Loucy (cell line): ENCODE measurements at regions not wholly inside any gene's neighbourhood (a gene's known extent, or its start where the extent isn't known, plus 50 kb on each side); places are given as distances from the start of the nearest gene placed in this dataset.

Source experiments
- H2AFZ ChIP-seq: fragments of 200-600 bp; sonication (generic); 2 replicates; pipeline ENCODE4 v1.6.0; 2016; ENCODE audit warnings: antibody characterized with exemption, mild to moderate bottlenecking, low read length, moderate library complexity
- H3F3A ChIP-seq: fragments of 200-600 bp; 2 replicates; pipeline ENCODE4 v1.6.0; 2016; ENCODE audit warnings: antibody characterized with exemption, low read depth, mild to moderate bottlenecking
- H3K27me3 ChIP-seq: fragments of 200-600 bp; sonication (generic); 2 replicates; pipeline ENCODE4 v1.6.1; 2014; ENCODE audit warnings: low read length, mild to moderate bottlenecking; ENCODE audit not compliant: insufficient read depth, poor library complexity, severe bottlenecking
- H3K36me3 ChIP-seq: fragments of 200-600 bp; sonication (generic); 2 replicates; pipeline ENCODE4 v1.6.1; 2016; ENCODE audit warnings: low read length; ENCODE audit not compliant: insufficient read depth
- H3K4me1 ChIP-seq: fragments of 200-600 bp; sonication (generic); 2 replicates; pipeline ENCODE4 v1.5.1; 2014; ENCODE audit warnings: low read length, mild to moderate bottlenecking; ENCODE audit not compliant: insufficient read depth, poor library complexity, severe bottlenecking
- H3K4me2 ChIP-seq: fragments of 200-600 bp; sonication (generic); 2 replicates; pipeline ENCODE4 v1.6.0; 2014; ENCODE audit warnings: antibody characterized with exemption, low read length, low read depth, mild to moderate bottlenecking; ENCODE audit not compliant: poor library complexity, severe bottlenecking
- H3K4me3 ChIP-seq: fragments of 200-600 bp; sonication (generic); 2 replicates; pipeline ENCODE4 v1.5.1; 2014; ENCODE audit warnings: low read length, mild to moderate bottlenecking, mixed read lengths; ENCODE audit not compliant: poor library complexity, severe bottlenecking
- H3K79me2 ChIP-seq: fragments of 200-600 bp; sonication (generic); 2 replicates; pipeline ENCODE4 v1.6.1; 2014; ENCODE audit warnings: low read length; ENCODE audit not compliant: insufficient read depth
- H3K9ac ChIP-seq: fragments of 200-600 bp; sonication (generic); 2 replicates; pipeline ENCODE4 v1.6.0; 2014; ENCODE audit warnings: mild to moderate bottlenecking, low read depth, low read length, moderate library complexity; ENCODE audit not compliant: poor library complexity, severe bottlenecking
- H3K9me2 ChIP-seq: fragments of 200-600 bp; sonication (generic); replicated peaks from 2 replicates; pipeline ENCODE4 v1.6.1; 2016; ENCODE audit warnings: low read depth, low read length, mixed read lengths
- H3K9me3 ChIP-seq: fragments of 200-600 bp; sonication (generic); 2 replicates; pipeline ENCODE4 v1.6.1; 2014; ENCODE audit warnings: mild to moderate bottlenecking, antibody characterized with exemption, low read length, low read depth; ENCODE audit not compliant: insufficient read depth
- H4K20me1 ChIP-seq: fragments of 200-600 bp; sonication (generic); 2 replicates; pipeline ENCODE4 v1.6.0; 2014; ENCODE audit warnings: antibody characterized with exemption, low read length, mild to moderate bottlenecking; ENCODE audit not compliant: insufficient read depth, poor library complexity, severe bottlenecking
- CTCF ChIP-seq: fragments of 200-600 bp; sonication (generic); conservative IDR thresholded peaks from 2 replicates; pipeline ENCODE4 v1.5.1; 2014; ENCODE audit warnings: mild to moderate bottlenecking, antibody characterized with exemption, low read length
- EZH2phosphoT487 ChIP-seq: fragments of 200-600 bp; IDR thresholded peaks from 2 replicates; pipeline ENCODE4 v1.6.1; 2018; ENCODE audit warnings: antibody characterized with exemption, mild to moderate bottlenecking, moderate library complexity, borderline replicate concordance

GRCh38 chr20:22800129-22800528 is 215.8 kb upstream of the FOXA2 start:
- Histone ChIP-seq H3K36me3 (no peaks in the 10 kb centered on the region), H4K20me1 (no peaks in the 10 kb centered on the region), H3F3A (no peaks in the 10 kb centered on the region), H3K4me2 (no peak overlapping the region), H3K27me3 (no peaks in the 10 kb centered on the region), H3K9me2 (no peaks in the 10 kb centered on the region), H3K9ac (no peak overlapping the region), H3K79me2 (no peaks in the 10 kb centered on the region), H3K4me1 (no peaks in the 10 kb centered on the region), H2AFZ (no peak overlapping the region), H3K4me3 (no peak overlapping the region), H3K9me3 (no peaks in the 10 kb centered on the region)
- TF ChIP-seq CTCF: no peak
- TF ChIP-seq EZH2phosphoT487: no peak

GRCh38 chr20:22801528-22801927 is 217.2 kb upstream of the FOXA2 start:
- H3K4me2 ChIP-seq: no peak overlapping the region
- H3F3A ChIP-seq: no peaks in the 10 kb centered on the region
- no peak overlapping the region for H2AFZ ChIP-seq
- H4K20me1 ChIP-seq: no peaks in the 10 kb centered on the region
- no peaks in the 10 kb centered on the region for H3K79me2 ChIP-seq
- H3K4me3 ChIP-seq: no peak overlapping the region
- H3K9me2 ChIP-seq: no peaks in the 10 kb centered on the region
- no peak for TF ChIP-seq CTCF
- TF ChIP-seq EZH2phosphoT487: no peak
- H3K36me3 ChIP-seq: no peaks in the 10 kb centered on the region
- no peaks in the 10 kb centered on the region for H3K9me3 ChIP-seq
- no peak overlapping the region for H3K9ac ChIP-seq
- no peaks in the 10 kb centered on the region for H3K4me1 ChIP-seq
- no peaks in the 10 kb centered on the region for H3K27me3 ChIP-seq

- Histone ChIP-seq H3K79me2 (no peaks in the 10 kb centered on the region), H3K4me1 (no peaks in the 10 kb centered on the region), H4K20me1 (no peaks in the 10 kb centered on the region), H3K9ac (no peak overlapping the region), H3F3A (no peaks in the 10 kb centered on the region), H3K36me3 (no peaks in the 10 kb centered on the region), H3K9me3 (no peaks in the 10 kb centered on the region), H3K4me2 (no peak overlapping the region), H2AFZ (no peak overlapping the region), H3K4me3 (no peak overlapping the region), H3K27me3 (no peaks in the 10 kb centered on the region), H3K9me2 (no peaks in the 10 kb centered on the region)
- no peak for TF ChIP-seq CTCF
- no peak for TF ChIP-seq EZH2phosphoT487
Measured at GRCh38 chr20:22802296-22802695, 217.9 kb upstream of the FOXA2 start.
